ENCODE measurements at regions not wholly inside any gene's neighbourhood (a gene's known extent, or its start where the extent isn't known, plus 50 kb on each side); places are given as distances from the start of the nearest gene placed in this dataset.

DNA sequence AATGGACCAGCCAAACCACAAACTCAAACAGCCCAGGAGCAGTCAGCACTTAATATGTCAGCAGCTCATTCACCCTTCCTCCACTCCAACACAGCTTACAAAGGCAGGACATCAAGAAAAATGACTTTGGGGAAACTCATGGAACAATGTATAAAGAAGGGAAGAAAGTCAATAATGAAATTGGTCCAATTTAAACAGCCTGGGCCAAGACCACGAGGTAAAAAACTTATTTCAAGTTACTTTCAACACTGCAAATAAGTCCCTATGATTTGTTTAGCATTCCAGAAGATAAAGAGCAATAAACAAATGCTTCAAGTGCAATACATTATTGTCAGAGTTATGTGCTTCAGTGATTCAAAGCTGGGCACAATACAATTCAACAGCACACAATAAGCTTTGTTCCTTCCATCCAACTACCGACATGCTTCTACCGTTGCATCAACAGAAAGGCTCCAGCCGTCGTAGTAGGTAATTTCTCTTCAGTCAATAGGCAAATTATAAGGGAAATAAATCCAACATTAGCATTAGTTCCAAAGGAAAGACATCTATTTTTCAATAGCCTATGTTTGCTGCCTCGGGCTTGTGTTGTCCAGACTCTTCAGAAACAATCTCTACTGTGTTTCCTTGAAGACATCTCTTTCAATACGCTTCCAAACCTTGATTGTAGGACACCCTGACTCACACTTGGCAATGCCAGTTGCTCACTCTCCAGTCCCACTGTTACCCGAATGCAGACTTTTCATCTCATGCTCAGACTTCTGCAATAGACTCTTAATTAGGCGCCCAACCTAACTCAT lies 225.7 kb downstream of the NUAK1 start:
- H3K9me3 Mint-ChIP-seq = no peaks in the 10 kb centered on the region
- no peak overlapping the region for H3K27ac Mint-ChIP-seq
- no peaks in the 10 kb centered on the region for H3K36me3 Mint-ChIP-seq (ENCODE audit: low read depth)
- Histone ChIP-seq H3K36me3 (ENCODE audit: control insufficient read depth, insufficient read depth, low read length) (no peaks in the 10 kb centered on the region), H3K9me3 (ENCODE audit: control insufficient read depth, low read length) (peaks cover 7% of the 10 kb centered on the region), H3K27me3 (ENCODE audit: control insufficient read depth, insufficient read depth, low read length, poor library complexity, severe bottlenecking) (no peaks in the 10 kb centered on the region), H3K9ac (ENCODE audit: extremely low read depth, low read length, poor library complexity, severe bottlenecking) (no peak overlapping the region), H3K4me1 (ENCODE audit: control insufficient read depth, insufficient read depth, low read length) (no peaks in the 10 kb centered on the region), H3K27ac (ENCODE audit: low read depth, low read length) (no peak overlapping the region), H3K4me3 (ENCODE audit: low read length) (no peak overlapping the region)
- H3K4me1 Mint-ChIP-seq = no peaks in the 10 kb centered on the region
- no peaks in the 10 kb centered on the region for H3K27me3 Mint-ChIP-seq (ENCODE audit: insufficient read depth)
- H3K4me3 Mint-ChIP-seq = no peak overlapping the region
- no peak for DNase-seq
- TF ChIP-seq, protein P1, sequence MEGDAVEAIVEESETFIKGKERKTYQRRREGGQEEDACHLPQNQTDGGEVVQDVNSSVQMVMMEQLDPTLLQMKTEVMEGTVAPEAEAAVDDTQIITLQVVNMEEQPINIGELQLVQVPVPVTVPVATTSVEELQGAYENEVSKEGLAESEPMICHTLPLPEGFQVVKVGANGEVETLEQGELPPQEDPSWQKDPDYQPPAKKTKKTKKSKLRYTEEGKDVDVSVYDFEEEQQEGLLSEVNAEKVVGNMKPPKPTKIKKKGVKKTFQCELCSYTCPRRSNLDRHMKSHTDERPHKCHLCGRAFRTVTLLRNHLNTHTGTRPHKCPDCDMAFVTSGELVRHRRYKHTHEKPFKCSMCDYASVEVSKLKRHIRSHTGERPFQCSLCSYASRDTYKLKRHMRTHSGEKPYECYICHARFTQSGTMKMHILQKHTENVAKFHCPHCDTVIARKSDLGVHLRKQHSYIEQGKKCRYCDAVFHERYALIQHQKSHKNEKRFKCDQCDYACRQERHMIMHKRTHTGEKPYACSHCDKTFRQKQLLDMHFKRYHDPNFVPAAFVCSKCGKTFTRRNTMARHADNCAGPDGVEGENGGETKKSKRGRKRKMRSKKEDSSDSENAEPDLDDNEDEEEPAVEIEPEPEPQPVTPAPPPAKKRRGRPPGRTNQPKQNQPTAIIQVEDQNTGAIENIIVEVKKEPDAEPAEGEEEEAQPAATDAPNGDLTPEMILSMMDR (conservative IDR thresholded peaks at IDR 0.05) = no peak
- WGBS, 2 experiments (ENCODE audit: insufficient coverage in 1 of 2, insufficient read length in 1 of 2) = 89 to 96% methylated on average over 5 to 9 of the region's 9 CpGs

GRCh38 chr12:105915997-105916759 lies 222.6 kb downstream of the NUAK1 start:
- 83% methylated on average over 1 of the region's 3 CpGs; no CpG with 5 or more reads in 1 of the 2 experiments for WGBS, 2 experiments (ENCODE audit: insufficient coverage in 1 of 2, insufficient read length in 1 of 2)
- H3K4me1 Mint-ChIP-seq = peaks cover 3% of the 10 kb centered on the region

GRCh38 chr12:105916760-105917039 lies 222.1 kb downstream of the NUAK1 start:
- no peak overlapping the region for H3K9ac ChIP-seq (ENCODE audit: extremely low read depth, low read length, poor library complexity, severe bottlenecking)
- Mint-ChIP-seq H3K4me3 (no peak overlapping the region), H3K27me3 (ENCODE audit: insufficient read depth) (no peaks in the 10 kb centered on the region), H3K9me3 (no peaks in the 10 kb centered on the region), H3K4me1 (peaks cover 3% of the 10 kb centered on the region), H3K36me3 (ENCODE audit: low read depth) (no peaks in the 10 kb centered on the region), H3K27ac (no peak overlapping the region)
- H3K27ac ChIP-seq (ENCODE audit: low read depth, low read length) = no peak overlapping the region
- H3K36me3 ChIP-seq (ENCODE audit: control insufficient read depth, insufficient read depth, low read length) = no peaks in the 10 kb centered on the region
- DNase-seq = no peak
- peaks cover 5% of the 10 kb centered on the region for H3K9me3 ChIP-seq (ENCODE audit: control insufficient read depth, low read length)
- no peaks in the 10 kb centered on the region for H3K4me1 ChIP-seq (ENCODE audit: control insufficient read depth, insufficient read depth, low read length)
- H3K4me3 ChIP-seq (ENCODE audit: low read length) = no peak overlapping the region
- TF ChIP-seq, protein P1 (conservative IDR thresholded peaks at IDR 0.05) = no peak
- H3K27me3 ChIP-seq (ENCODE audit: control insufficient read depth, insufficient read depth, low read length, poor library complexity, severe bottlenecking) = no peaks in the 10 kb centered on the region

More at GRCh38 chr12:105915997-105916759, 222.6 kb downstream of the NUAK1 start:
- no peak overlapping the region for H3K9ac ChIP-seq (ENCODE audit: extremely low read depth, low read length, poor library complexity, severe bottlenecking)
- TF ChIP-seq, protein P1 (conservative IDR thresholded peaks at IDR 0.05) = no peak
- no peaks in the 10 kb centered on the region for H3K36me3 ChIP-seq (ENCODE audit: control insufficient read depth, insufficient read depth, low read length)
- peaks cover 7% of the 10 kb centered on the region for H3K9me3 ChIP-seq (ENCODE audit: control insufficient read depth, low read length)
- H3K36me3 Mint-ChIP-seq (ENCODE audit: low read depth) = no peaks in the 10 kb centered on the region
- H3K27me3 Mint-ChIP-seq (ENCODE audit: insufficient read depth) = no peaks in the 10 kb centered on the region
- H3K27me3 ChIP-seq (ENCODE audit: control insufficient read depth, insufficient read depth, low read length, poor library complexity, severe bottlenecking) = no peaks in the 10 kb centered on the region
- H3K27ac ChIP-seq (ENCODE audit: low read depth, low read length) = no peak overlapping the region
- no peak for DNase-seq
- no peaks in the 10 kb centered on the region for H3K9me3 Mint-ChIP-seq
- no peak overlapping the region for H3K27ac Mint-ChIP-seq
- no peaks in the 10 kb centered on the region for H3K4me1 ChIP-seq (ENCODE audit: control insufficient read depth, insufficient read depth, low read length)
- H3K4me3 ChIP-seq (ENCODE audit: low read length) = no peak overlapping the region
- no peak overlapping the region for H3K4me3 Mint-ChIP-seq

All from endodermal cell (in vitro differentiated cells).